Vagina (tissue), 2 donors: ENCODE measurements at regions not wholly inside any gene's neighbourhood (a gene's known extent, or its start where the extent isn't known, plus 50 kb on each side); places are given as distances from the start of the nearest gene placed in this dataset.

Source experiments
- CTCF ChIP-seq, 3 experiments: fragments of 450-650 bp in 2 of 3; fragments of 200-600 bp in 1 of 3; sonication (generic) in 1 of 3; IDR thresholded peaks; one replicate each; pipeline ENCODE4 v1.5.1; 2017 to 2019; ENCODE audit warnings: antibody characterized with exemption in 3 of 3, mild to moderate bottlenecking in 2 of 3, moderate library complexity in 2 of 3
- POLR2AphosphoS5 ChIP-seq, 2 donors: sonication (generic); formaldehyde crosslinking; IDR thresholded peaks; one replicate each; pipeline ENCODE4 v1.9.0; 2017; ENCODE audit warnings: antibody characterized with exemption in 2 of 2, mild to moderate bottlenecking in 2 of 2, low read depth in 1 of 2; ENCODE audit not compliant: insufficient read depth in 1 of 2

GRCh38 chrX:38902972-38903492, 101.8 kb downstream of the MID1IP1 start:
- TF ChIP-seq CTCF (IDR thresholded peaks at IDR 0.05): no peak
- no peak for TF ChIP-seq POLR2AphosphoS5 (IDR thresholded peaks at IDR 0.05; ENCODE audit: insufficient read depth in 1 of 2, low read depth in 1 of 2)
